ENCODE measurements at regions not wholly inside any gene's neighbourhood (a gene's known extent, or its start where the extent isn't known, plus 50 kb on each side); places are given as distances from the start of the nearest gene placed in this dataset.

DNA sequence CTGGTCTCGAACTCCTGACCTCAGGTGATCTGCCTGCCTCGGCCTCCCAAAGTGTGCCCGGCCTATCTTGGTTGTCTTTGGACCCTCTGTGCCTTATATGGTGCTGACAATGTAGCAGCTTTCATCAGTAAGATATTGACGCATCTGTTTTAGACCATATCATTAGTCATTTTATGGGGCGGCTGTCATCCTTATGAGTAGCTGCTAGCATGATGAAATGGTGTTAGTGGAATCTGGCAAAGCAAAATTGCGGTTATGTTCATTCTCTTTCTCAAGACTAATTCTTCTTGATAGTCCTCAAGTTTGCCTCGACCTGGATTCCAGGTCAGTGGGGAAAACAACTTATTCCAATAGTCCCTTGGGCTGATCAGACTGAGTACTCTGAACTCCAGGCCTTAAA lies 199.9 kb downstream of the PRDM2 start:
- 53 to 80% methylated on average over 7 of the region's 7 CpGs for WGBS, 2 donors
- TF ChIP-seq POLR2A (IDR thresholded peaks at IDR 0.05): no peak
- no peak for TF ChIP-seq CTCF (IDR thresholded peaks at IDR 0.05)
- DNase-seq (ENCODE audit: low spot score in 2 of 2): peak in 1 of 2 donors; percentile 20
- H3K4me3 ChIP-seq (ENCODE audit: low read depth, poor library complexity, severe bottlenecking): no peak overlapping the region
- intact Hi-C loops (cut with DNase I; ENCODE audit: low total_unique reads): no loop called here

DNA sequence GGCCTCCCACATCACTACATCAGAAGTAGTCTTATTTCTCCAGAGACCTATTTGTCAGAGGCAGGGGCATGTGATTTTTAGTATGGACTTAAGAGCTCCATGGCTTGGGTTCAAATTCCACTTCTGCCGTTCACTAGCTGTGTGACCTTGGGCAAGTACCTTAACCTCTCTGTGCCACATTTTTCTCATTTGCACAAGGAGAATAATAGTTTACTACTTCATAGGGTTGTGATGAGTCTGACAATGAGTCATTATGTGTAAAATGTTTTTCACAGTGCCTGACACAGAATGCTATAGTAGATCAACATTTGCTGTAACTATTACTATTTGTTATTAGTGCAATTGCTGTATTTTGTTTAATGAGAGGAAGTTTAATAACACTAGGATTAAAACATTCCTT lies 200.6 kb downstream of the PRDM2 start:
- 70 to 82% methylated on average over 1 of the region's 1 CpG for WGBS, 2 donors
- no peak for DNase-seq (ENCODE audit: low spot score in 2 of 2)
- TF ChIP-seq POLR2A (IDR thresholded peaks at IDR 0.05): no peak
- no peak for TF ChIP-seq CTCF (IDR thresholded peaks at IDR 0.05)
- no peak overlapping the region for H3K4me3 ChIP-seq (ENCODE audit: low read depth, poor library complexity, severe bottlenecking)
- intact Hi-C loops (cut with DNase I; ENCODE audit: low total_unique reads): no loop called here

GRCh38 chr1:13901039-13901438 lies 201.1 kb downstream of the PRDM2 start:
- no peak overlapping the region for H3K4me3 ChIP-seq (ENCODE audit: low read depth, poor library complexity, severe bottlenecking)
- DNase-seq (ENCODE audit: low spot score in 2 of 2): no peak
- WGBS, 2 donors: 48 to 59% methylated on average over 10 of the region's 10 CpGs
- TF ChIP-seq CTCF (IDR thresholded peaks at IDR 0.05) (no peak), POLR2A (IDR thresholded peaks at IDR 0.05) (no peak)
- intact Hi-C loops (cut with DNase I; ENCODE audit: low total_unique reads): no loop called here

DNA sequence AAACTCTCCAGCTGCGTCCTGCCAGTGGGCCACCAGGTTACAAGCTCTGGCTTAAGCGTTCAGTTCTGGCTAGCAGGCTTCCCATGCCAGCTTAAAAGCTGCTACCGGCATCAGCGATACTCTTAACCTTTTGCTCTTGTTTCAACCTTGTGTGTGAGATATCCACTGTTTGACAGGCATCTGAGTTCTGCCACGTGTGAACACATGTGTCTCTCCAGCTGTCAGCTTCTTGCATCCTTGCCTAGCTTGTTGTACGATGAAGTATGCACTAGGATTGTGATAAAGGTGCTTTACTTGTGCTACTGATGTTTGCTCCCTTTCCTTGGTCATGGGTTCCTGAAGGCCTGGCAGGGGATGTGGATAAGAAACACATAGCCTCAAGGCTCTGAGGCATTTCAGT lies 201.6 kb downstream of the PRDM2 start:
- 69 to 85% methylated on average over 6 of the region's 6 CpGs for WGBS, 2 donors

GRCh38 chr1:13908128-13908527 lies 208.1 kb downstream of the PRDM2 start:
- no peak for TF ChIP-seq CTCF (IDR thresholded peaks at IDR 0.05)
- no peak for TF ChIP-seq POLR2A (IDR thresholded peaks at IDR 0.05)
- DNase-seq (ENCODE audit: low spot score in 2 of 2): no peak
- intact Hi-C loops (cut with DNase I; ENCODE audit: low total_unique reads): no loop called here
- WGBS, 2 donors: 75% methylated on average over 3 of the region's 3 CpGs
- no peak overlapping the region for H3K4me3 ChIP-seq (ENCODE audit: low read depth, poor library complexity, severe bottlenecking)

More for the DNA sequence above, 201.6 kb downstream of the PRDM2 start:
- TF ChIP-seq POLR2A (IDR thresholded peaks at IDR 0.05) (no peak), CTCF (IDR thresholded peaks at IDR 0.05) (no peak)
- no peak overlapping the region for H3K4me3 ChIP-seq (ENCODE audit: low read depth, poor library complexity, severe bottlenecking)
- intact Hi-C loops (cut with DNase I; ENCODE audit: low total_unique reads): no loop called here
- no peak for DNase-seq (ENCODE audit: low spot score in 2 of 2)

Data from lower leg skin (tissue), 4 donors.